ENCODE measurements at regions not wholly inside any gene's neighbourhood (a gene's known extent, or its start where the extent isn't known, plus 50 kb on each side); places are given as distances from the start of the nearest gene placed in this dataset.

DNA sequence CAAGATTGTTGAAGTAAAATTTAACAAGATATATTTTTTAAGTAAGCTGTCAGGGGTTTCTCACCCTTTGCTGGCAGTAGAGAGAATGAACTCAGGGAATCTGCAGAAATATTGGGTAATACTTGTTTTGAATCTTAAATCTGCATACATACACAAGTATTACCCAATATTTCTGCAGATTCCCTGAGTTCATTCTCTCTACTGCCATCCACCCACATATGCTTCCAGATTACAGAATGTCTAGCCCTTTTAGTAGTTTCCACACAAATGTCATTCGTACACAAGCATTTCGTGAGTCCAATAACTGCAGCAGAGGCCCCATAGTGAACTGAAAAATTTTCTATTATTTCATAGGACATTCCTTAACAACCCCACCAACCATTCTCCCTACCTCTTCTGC, 69.6 kb upstream of the TNFRSF21 start:
- peaks cover 1 to 3% of the 10 kb centered on the region in 2 experiments; a peak in 1 of 4 replicates for H3K27me3 ChIP-seq (replicated peaks in 1 of 2; ENCODE audit: control insufficient read depth in 2 of 2, insufficient read depth in 2 of 2, low read length in 1 of 2)
- 7% methylated on average over 2 of the region's 2 CpGs for whole genome bisulfite sequencing (ENCODE audit: insufficient coverage, insufficient replicate concordance, low lambda C conversion rate, missing lambda C conversion rate)
- no peak overlapping the region for H3K4me2 ChIP-seq (ENCODE audit: control insufficient read depth, insufficient read depth)
- SMC1A ChIA-PET (ENCODE audit: uncharacterized antibody, unreplicated experiment), result interaction anchor here (0.7 to 1.5 kb wide), 2 partner anchors 32 to 311 kb away, joined by 3 read pairs; no protein-coding TSS in a partner anchor
- CTCF ChIA-PET, result no interaction called here
- TF ChIP-seq CHD1 (IDR thresholded peaks at IDR 0.05; ENCODE audit: low read depth, low read length) (no peak), TBL1XR1 (IDR thresholded peaks at IDR 0.05; ENCODE audit: low read depth, low read length) (no peak)
- RAD21 ChIA-PET (ENCODE audit: unreplicated experiment), result no interaction called here
- in situ Hi-C loops (cut with MboI), result no loop called here
- no TSS peak for BruUV-seq (replicated peaks)
- H3K4me1 ChIP-seq (ENCODE audit: control insufficient read depth, insufficient read depth, low read length), result no peaks in the 10 kb centered on the region
- POLR2A ChIA-PET, result interaction anchor here (0.6 kb wide), 1 partner anchor 158 kb away, joined by 4 read pairs; no protein-coding TSS in a partner anchor
- no peak overlapping the region for H2AFZ ChIP-seq (ENCODE audit: control insufficient read depth, low read depth, low read length)
- no peak for FAIRE-seq
- H4K20me1 ChIP-seq (ENCODE audit: control insufficient read depth, insufficient read depth), result no peaks in the 10 kb centered on the region
- no peak overlapping the region for H3K27ac ChIP-seq (ENCODE audit: control insufficient read depth, insufficient read depth)
- no peaks in the 10 kb centered on the region for H3K36me3 ChIP-seq (ENCODE audit: control insufficient read depth in 2 of 2, insufficient read depth in 2 of 2, low read length in 1 of 2)
- intact Hi-C loops (cut with micrococcal nuclease; ENCODE audit: unreplicated experiment), result no loop called here
- H3K9me3 ChIP-seq (replicated peaks; ENCODE audit: control insufficient read depth, insufficient read depth, low read length), result no peaks in the 10 kb centered on the region
- no peaks in the 10 kb centered on the region for H3K79me2 ChIP-seq (ENCODE audit: control insufficient read depth, insufficient read depth, low read length)
- DNase-seq (ENCODE audit: low read depth, low spot score), result no peak
- no peak overlapping the region for H3K9ac ChIP-seq (ENCODE audit: control insufficient read depth, insufficient read depth, low read length)
- H3K4me3 ChIP-seq, result no peak overlapping the region
- no peak for ATAC-seq

GRCh38 chr6:47380251-47380650, 70.5 kb upstream of the TNFRSF21 start:
- CTCF ChIA-PET, result no interaction called here
- RAD21 ChIA-PET (ENCODE audit: unreplicated experiment), result no interaction called here
- Histone ChIP-seq H3K27me3 (replicated peaks in 1 of 2; ENCODE audit: control insufficient read depth in 2 of 2, insufficient read depth in 2 of 2, low read length in 1 of 2) (peaks cover 1 to 3% of the 10 kb centered on the region in 2 experiments; a peak in 1 of 4 replicates), H3K36me3 (ENCODE audit: control insufficient read depth in 2 of 2, insufficient read depth in 2 of 2, low read length in 1 of 2) (no peaks in the 10 kb centered on the region), H3K9ac (ENCODE audit: control insufficient read depth, insufficient read depth, low read length) (no peak overlapping the region), H3K27ac (ENCODE audit: control insufficient read depth, insufficient read depth) (no peak overlapping the region), H3K4me2 (ENCODE audit: control insufficient read depth, insufficient read depth) (no peak overlapping the region), H3K4me3 (no peak overlapping the region), H2AFZ (ENCODE audit: control insufficient read depth, low read depth, low read length) (no peak overlapping the region), H3K4me1 (ENCODE audit: control insufficient read depth, insufficient read depth, low read length) (no peaks in the 10 kb centered on the region), H4K20me1 (ENCODE audit: control insufficient read depth, insufficient read depth) (no peaks in the 10 kb centered on the region), H3K9me3 (replicated peaks; ENCODE audit: control insufficient read depth, insufficient read depth, low read length) (no peaks in the 10 kb centered on the region), H3K79me2 (ENCODE audit: control insufficient read depth, insufficient read depth, low read length) (no peaks in the 10 kb centered on the region)
- ATAC-seq (no peak), FAIRE-seq (no peak), DNase-seq (ENCODE audit: low read depth, low spot score) (no peak)
- no TSS peak for BruUV-seq (replicated peaks)
- SMC1A ChIA-PET (ENCODE audit: uncharacterized antibody, unreplicated experiment), result interaction anchor here (1.0 to 1.5 kb wide), 2 partner anchors 32 to 72 kb away, joined by 3 read pairs; no protein-coding TSS in a partner anchor
- POLR2A ChIA-PET, result interaction anchor here (0.6 kb wide), 2 partner anchors 25 to 91 kb away, joined by 4 read pairs; no protein-coding TSS in a partner anchor
- 27% methylated on average over 5 of the region's 5 CpGs for WGBS (ENCODE audit: insufficient coverage, insufficient replicate concordance, low lambda C conversion rate, missing lambda C conversion rate)
- in situ Hi-C loops (cut with MboI) (no loop called here), intact Hi-C loops (cut with micrococcal nuclease; ENCODE audit: unreplicated experiment) (no loop called here)
- TF ChIP-seq NR2F1 (conservative IDR thresholded peaks at IDR 0.05) (no peak), RB1 (IDR thresholded peaks at IDR 0.05; ENCODE audit: borderline replicate concordance) (no peak), KLF5 (IDR thresholded peaks at IDR 0.05; ENCODE audit: partially characterized antibody) (no peak), SP1 (IDR thresholded peaks at IDR 0.05; ENCODE audit: low read depth, low read length) (no peak), CUX1 (IDR thresholded peaks at IDR 0.05; ENCODE audit: insufficient replicate concordance, low read depth, low read length) (no peak), EGR1 (IDR thresholded peaks at IDR 0.05; ENCODE audit: borderline replicate concordance in 1 of 2, low read depth in 2 of 2, low read length in 2 of 2) (no peak), NKRF (conservative IDR thresholded peaks at IDR 0.05) (no peak), BRCA1 (IDR thresholded peaks at IDR 0.05; ENCODE audit: low read depth, low read length) (no peak), TAF1 (IDR thresholded peaks at IDR 0.05; ENCODE audit: borderline replicate concordance, low read depth, low read length) (no peak)
